ENCODE measurements at regions not wholly inside any gene's neighbourhood (a gene's known extent, or its start where the extent isn't known, plus 50 kb on each side); places are given as distances from the start of the nearest gene placed in this dataset.

DNA sequence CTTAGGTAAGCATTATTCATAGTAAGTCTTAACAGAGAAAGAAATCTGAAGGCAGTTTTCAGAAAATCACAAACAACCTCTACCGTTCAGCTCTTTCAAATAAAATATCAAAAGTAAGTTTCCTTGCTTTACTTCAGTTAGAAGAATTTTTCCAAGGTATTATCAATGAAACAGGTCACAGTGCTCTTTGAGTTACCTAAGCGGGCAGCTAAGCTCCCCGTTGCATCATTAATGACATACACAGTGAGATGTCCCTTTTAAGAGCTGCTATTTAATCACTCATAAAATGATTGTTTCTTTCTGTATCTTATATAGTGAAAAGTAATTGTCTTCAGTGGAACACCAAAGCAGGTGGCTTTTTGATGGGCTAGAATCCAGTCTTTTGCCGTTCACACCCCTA, 86.2 kb upstream of the PIK3R1 start:
- no peak for TF ChIP-seq CTCF (IDR thresholded peaks at IDR 0.05; ENCODE audit: extremely low read depth in 1 of 2, insufficient read depth in 1 of 2, low read depth in 1 of 2, low read length in 2 of 2)
- no peak for TF ChIP-seq POLR2A (IDR thresholded peaks at IDR 0.05; ENCODE audit: low read depth, low read length)
- TF ChIP-seq FOS (IDR thresholded peaks at IDR 0.05; ENCODE audit: borderline replicate concordance, insufficient read depth, low read length) = no peak
- TF ChIP-seq POLR2AphosphoS5 (IDR thresholded peaks at IDR 0.05; ENCODE audit: insufficient read depth, low read depth, low read length) = no peak
- TF ChIP-seq EZH2 (IDR thresholded peaks at IDR 0.05; ENCODE audit: borderline replicate concordance, low read depth, low read length, severe bottlenecking) = no peak

Data from endothelial cell of umbilical vein (primary cell).